ENCODE measurements at regions not wholly inside any gene's neighbourhood (a gene's known extent, or its start where the extent isn't known, plus 50 kb on each side); places are given as distances from the start of the nearest gene placed in this dataset.

DNA sequence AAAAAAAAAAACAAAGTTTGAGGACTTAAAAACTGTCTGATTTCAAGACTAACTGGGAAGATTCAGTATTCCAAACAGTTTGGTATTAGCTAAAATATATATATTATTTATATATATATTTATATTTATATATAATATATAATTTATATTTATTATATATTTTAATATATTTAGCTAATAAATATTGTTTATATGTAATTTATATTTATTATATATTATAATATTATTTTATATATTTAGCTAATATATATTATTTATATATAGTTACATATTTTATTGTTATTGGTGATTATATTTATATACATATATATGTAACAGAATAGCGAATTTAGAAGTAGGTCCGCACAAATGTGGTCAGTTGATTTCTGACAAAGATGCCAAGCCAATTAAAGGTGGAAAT lies 480.2 kb upstream of the C1orf87 start:
- TF ChIP-seq, protein P1, sequence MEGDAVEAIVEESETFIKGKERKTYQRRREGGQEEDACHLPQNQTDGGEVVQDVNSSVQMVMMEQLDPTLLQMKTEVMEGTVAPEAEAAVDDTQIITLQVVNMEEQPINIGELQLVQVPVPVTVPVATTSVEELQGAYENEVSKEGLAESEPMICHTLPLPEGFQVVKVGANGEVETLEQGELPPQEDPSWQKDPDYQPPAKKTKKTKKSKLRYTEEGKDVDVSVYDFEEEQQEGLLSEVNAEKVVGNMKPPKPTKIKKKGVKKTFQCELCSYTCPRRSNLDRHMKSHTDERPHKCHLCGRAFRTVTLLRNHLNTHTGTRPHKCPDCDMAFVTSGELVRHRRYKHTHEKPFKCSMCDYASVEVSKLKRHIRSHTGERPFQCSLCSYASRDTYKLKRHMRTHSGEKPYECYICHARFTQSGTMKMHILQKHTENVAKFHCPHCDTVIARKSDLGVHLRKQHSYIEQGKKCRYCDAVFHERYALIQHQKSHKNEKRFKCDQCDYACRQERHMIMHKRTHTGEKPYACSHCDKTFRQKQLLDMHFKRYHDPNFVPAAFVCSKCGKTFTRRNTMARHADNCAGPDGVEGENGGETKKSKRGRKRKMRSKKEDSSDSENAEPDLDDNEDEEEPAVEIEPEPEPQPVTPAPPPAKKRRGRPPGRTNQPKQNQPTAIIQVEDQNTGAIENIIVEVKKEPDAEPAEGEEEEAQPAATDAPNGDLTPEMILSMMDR (IDR thresholded peaks at IDR 0.05; ENCODE audit: low read depth, low read length, missing input control): no peak
- no peak for TF ChIP-seq JUND (IDR thresholded peaks at IDR 0.05)
- TF ChIP-seq GABPA (IDR thresholded peaks at IDR 0.05 in 1 of 2, conservative IDR thresholded peaks at IDR 0.05 in 1 of 2): no peak
- TF ChIP-seq, protein P2, sequence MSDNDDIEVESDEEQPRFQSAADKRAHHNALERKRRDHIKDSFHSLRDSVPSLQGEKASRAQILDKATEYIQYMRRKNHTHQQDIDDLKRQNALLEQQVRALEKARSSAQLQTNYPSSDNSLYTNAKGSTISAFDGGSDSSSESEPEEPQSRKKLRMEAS (IDR thresholded peaks at IDR 0.05): no peak
- TF ChIP-seq, protein P3, sequence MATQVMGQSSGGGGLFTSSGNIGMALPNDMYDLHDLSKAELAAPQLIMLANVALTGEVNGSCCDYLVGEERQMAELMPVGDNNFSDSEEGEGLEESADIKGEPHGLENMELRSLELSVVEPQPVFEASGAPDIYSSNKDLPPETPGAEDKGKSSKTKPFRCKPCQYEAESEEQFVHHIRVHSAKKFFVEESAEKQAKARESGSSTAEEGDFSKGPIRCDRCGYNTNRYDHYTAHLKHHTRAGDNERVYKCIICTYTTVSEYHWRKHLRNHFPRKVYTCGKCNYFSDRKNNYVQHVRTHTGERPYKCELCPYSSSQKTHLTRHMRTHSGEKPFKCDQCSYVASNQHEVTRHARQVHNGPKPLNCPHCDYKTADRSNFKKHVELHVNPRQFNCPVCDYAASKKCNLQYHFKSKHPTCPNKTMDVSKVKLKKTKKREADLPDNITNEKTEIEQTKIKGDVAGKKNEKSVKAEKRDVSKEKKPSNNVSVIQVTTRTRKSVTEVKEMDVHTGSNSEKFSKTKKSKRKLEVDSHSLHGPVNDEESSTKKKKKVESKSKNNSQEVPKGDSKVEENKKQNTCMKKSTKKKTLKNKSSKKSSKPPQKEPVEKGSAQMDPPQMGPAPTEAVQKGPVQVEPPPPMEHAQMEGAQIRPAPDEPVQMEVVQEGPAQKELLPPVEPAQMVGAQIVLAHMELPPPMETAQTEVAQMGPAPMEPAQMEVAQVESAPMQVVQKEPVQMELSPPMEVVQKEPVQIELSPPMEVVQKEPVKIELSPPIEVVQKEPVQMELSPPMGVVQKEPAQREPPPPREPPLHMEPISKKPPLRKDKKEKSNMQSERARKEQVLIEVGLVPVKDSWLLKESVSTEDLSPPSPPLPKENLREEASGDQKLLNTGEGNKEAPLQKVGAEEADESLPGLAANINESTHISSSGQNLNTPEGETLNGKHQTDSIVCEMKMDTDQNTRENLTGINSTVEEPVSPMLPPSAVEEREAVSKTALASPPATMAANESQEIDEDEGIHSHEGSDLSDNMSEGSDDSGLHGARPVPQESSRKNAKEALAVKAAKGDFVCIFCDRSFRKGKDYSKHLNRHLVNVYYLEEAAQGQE (IDR thresholded peaks at IDR 0.05): no peak
- no peak for TF ChIP-seq RAD21 (IDR thresholded peaks at IDR 0.05)
